ENCODE measurements at regions not wholly inside any gene's neighbourhood (a gene's known extent, or its start where the extent isn't known, plus 50 kb on each side); places are given as distances from the start of the nearest gene placed in this dataset.

DNA sequence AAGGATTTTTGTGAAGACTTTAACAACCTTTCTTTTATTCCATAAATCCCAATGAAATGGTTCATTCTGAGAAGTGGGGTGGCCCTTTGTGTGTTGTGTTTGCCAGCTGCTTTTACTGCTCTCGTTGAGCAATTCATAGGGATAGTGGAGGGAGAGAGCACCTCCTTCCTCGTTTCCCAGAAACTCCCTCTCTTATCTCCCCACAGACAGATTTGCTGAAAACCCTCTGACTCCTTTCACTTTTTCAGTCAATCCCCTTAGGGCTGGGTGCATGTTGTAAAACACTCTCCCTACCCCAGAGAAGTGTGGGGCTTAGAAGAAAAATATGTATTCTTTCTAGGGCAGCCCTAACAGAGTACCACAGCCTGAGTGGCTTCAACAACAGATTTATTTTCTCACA lies 557.2 kb upstream of the RGMA start:
- TF ChIP-seq, protein P1, sequence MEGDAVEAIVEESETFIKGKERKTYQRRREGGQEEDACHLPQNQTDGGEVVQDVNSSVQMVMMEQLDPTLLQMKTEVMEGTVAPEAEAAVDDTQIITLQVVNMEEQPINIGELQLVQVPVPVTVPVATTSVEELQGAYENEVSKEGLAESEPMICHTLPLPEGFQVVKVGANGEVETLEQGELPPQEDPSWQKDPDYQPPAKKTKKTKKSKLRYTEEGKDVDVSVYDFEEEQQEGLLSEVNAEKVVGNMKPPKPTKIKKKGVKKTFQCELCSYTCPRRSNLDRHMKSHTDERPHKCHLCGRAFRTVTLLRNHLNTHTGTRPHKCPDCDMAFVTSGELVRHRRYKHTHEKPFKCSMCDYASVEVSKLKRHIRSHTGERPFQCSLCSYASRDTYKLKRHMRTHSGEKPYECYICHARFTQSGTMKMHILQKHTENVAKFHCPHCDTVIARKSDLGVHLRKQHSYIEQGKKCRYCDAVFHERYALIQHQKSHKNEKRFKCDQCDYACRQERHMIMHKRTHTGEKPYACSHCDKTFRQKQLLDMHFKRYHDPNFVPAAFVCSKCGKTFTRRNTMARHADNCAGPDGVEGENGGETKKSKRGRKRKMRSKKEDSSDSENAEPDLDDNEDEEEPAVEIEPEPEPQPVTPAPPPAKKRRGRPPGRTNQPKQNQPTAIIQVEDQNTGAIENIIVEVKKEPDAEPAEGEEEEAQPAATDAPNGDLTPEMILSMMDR (IDR thresholded peaks at IDR 0.05): no peak
- no peak for TF ChIP-seq POLR2A (IDR thresholded peaks at IDR 0.05)
